NT2/D1 (cell line): ENCODE measurements at regions not wholly inside any gene's neighbourhood (a gene's known extent, or its start where the extent isn't known, plus 50 kb on each side); places are given as distances from the start of the nearest gene placed in this dataset.

ENCODE experiments used
- DNase-seq: peaks from one replicate; pipeline ENCODE4 v3.0.0-alpha.2; 2011; ENCODE audit warnings: low read depth, low spot score
- H3K27me3 ChIP-seq: 2 replicates; pipeline ENCODE4 v1.6.0; 2011; ENCODE audit warnings: mild to moderate bottlenecking; ENCODE audit not compliant: insufficient read length, insufficient read depth
- H3K36me3 ChIP-seq: 2 replicates; pipeline ENCODE4 v1.6.1; 2011; ENCODE audit warnings: mild to moderate bottlenecking, low read length, mixed read lengths; ENCODE audit not compliant: insufficient read depth, insufficient read length
- H3K4me1 ChIP-seq: 2 replicates; pipeline ENCODE4 v1.5.1; 2011; ENCODE audit not compliant: insufficient read depth, insufficient read length
- H3K4me3 ChIP-seq: 2 replicates; pipeline ENCODE4 v1.5.1; 2011; ENCODE audit warnings: low read depth; ENCODE audit not compliant: insufficient read length
- H3K9ac ChIP-seq: 2 replicates; pipeline ENCODE4 v1.6.0; 2011; ENCODE audit warnings: low read depth; ENCODE audit not compliant: insufficient read length
- H3K9me3 ChIP-seq: 2 replicates; pipeline ENCODE4 v1.5.1; 2011; ENCODE audit warnings: mild to moderate bottlenecking, low read length; ENCODE audit not compliant: insufficient read depth
- SUZ12 ChIP-seq: IDR thresholded peaks from 2 replicates; pipeline ENCODE4 v1.6.1; 2011; ENCODE audit not compliant: insufficient read length, insufficient read depth; ENCODE audit errors: extremely low read depth
- YY1 ChIP-seq: IDR thresholded peaks from 2 replicates; pipeline ENCODE4 v1.6.1; 2011; ENCODE audit not compliant: insufficient read length, insufficient read depth
- ZNF274 ChIP-seq: IDR thresholded peaks from 2 replicates; pipeline ENCODE4 v1.6.1; 2011; ENCODE audit warnings: mild to moderate bottlenecking, low read depth, low read length

GRCh38 chr2:153221087-153221486, 257.5 kb downstream of the RPRM start:
- H3K36me3 ChIP-seq = no peaks in the 10 kb centered on the region
- no peak overlapping the region for H3K9ac ChIP-seq
- DNase-seq = no peak
- no peaks in the 10 kb centered on the region for H3K4me1 ChIP-seq
- H3K4me3 ChIP-seq = no peak overlapping the region
- no peak for TF ChIP-seq ZNF274
- no peak for TF ChIP-seq SUZ12
- no peak for TF ChIP-seq YY1
- peaks cover 5% of the 10 kb centered on the region for H3K9me3 ChIP-seq
- no peaks in the 10 kb centered on the region for H3K27me3 ChIP-seq

GRCh38 chr2:153218851-153219250, 259.7 kb downstream of the RPRM start:
- Histone ChIP-seq H3K4me3 (no peak overlapping the region), H3K4me1 (no peaks in the 10 kb centered on the region), H3K9me3 (no peaks in the 10 kb centered on the region; the same call in 1 of the 2 replicates), H3K9ac (no peak overlapping the region), H3K36me3 (no peaks in the 10 kb centered on the region), H3K27me3 (no peaks in the 10 kb centered on the region)
- no peak for DNase-seq
- TF ChIP-seq ZNF274 (no peak), YY1 (no peak)

GRCh38 chr2:153214337-153214736, 264.2 kb downstream of the RPRM start:
- Histone ChIP-seq H3K4me3 (no peak overlapping the region), H3K9ac (no peak overlapping the region), H3K36me3 (no peaks in the 10 kb centered on the region), H3K9me3 (no peaks in the 10 kb centered on the region), H3K4me1 (no peaks in the 10 kb centered on the region), H3K27me3 (no peaks in the 10 kb centered on the region)
- TF ChIP-seq ZNF274 = no peak
- TF ChIP-seq SUZ12 = no peak
- no peak for TF ChIP-seq YY1
- DNase-seq = no peak

GRCh38 chr2:153213022-153213421, 265.5 kb downstream of the RPRM start:
- Histone ChIP-seq H3K4me1 (no peaks in the 10 kb centered on the region), H3K9me3 (no peaks in the 10 kb centered on the region), H3K27me3 (no peaks in the 10 kb centered on the region), H3K4me3 (no peak overlapping the region), H3K9ac (no peak overlapping the region), H3K36me3 (no peaks in the 10 kb centered on the region)
- no peak for DNase-seq
- TF ChIP-seq SUZ12 = no peak
- no peak for TF ChIP-seq YY1
- no peak for TF ChIP-seq ZNF274

- H3K27me3 ChIP-seq = no peaks in the 10 kb centered on the region
- TF ChIP-seq SUZ12 = no peak
- TF ChIP-seq ZNF274 = no peak
- H3K4me1 ChIP-seq = no peaks in the 10 kb centered on the region
- no peak overlapping the region for H3K4me3 ChIP-seq
- H3K9me3 ChIP-seq = no peaks in the 10 kb centered on the region
- no peaks in the 10 kb centered on the region for H3K36me3 ChIP-seq
- no peak overlapping the region for H3K9ac ChIP-seq
- no peak for DNase-seq
Observed at GRCh38 chr2:153197402-153198386, 280.9 kb downstream of the RPRM start.

GRCh38 chr2:153196378-153197058, 282.0 kb downstream of the RPRM start:
- Histone ChIP-seq H3K9ac (no peak overlapping the region), H3K36me3 (no peaks in the 10 kb centered on the region), H3K4me1 (no peaks in the 10 kb centered on the region), H3K4me3 (no peak overlapping the region), H3K27me3 (no peaks in the 10 kb centered on the region), H3K9me3 (no peaks in the 10 kb centered on the region)
- no peak for DNase-seq
- no peak for TF ChIP-seq YY1
- TF ChIP-seq SUZ12 = no peak
- no peak for TF ChIP-seq ZNF274

GRCh38 chr2:153195342-153195741, 283.2 kb downstream of the RPRM start:
- Histone ChIP-seq H3K4me3 (no peak overlapping the region), H3K4me1 (no peaks in the 10 kb centered on the region), H3K9ac (no peak overlapping the region), H3K27me3 (no peaks in the 10 kb centered on the region), H3K9me3 (no peaks in the 10 kb centered on the region), H3K36me3 (no peaks in the 10 kb centered on the region)
- no peak for DNase-seq
- TF ChIP-seq ZNF274 (no peak), SUZ12 (no peak), YY1 (no peak)
